NT2/D1 (cell line): ENCODE measurements at regions not wholly inside any gene's neighbourhood (a gene's known extent, or its start where the extent isn't known, plus 50 kb on each side); places are given as distances from the start of the nearest gene placed in this dataset.

Experiments used
- SUZ12 ChIP-seq: IDR thresholded peaks from 2 replicates; pipeline ENCODE4 v1.6.1; 2011; ENCODE audit not compliant: insufficient read length, insufficient read depth; ENCODE audit errors: extremely low read depth
- YY1 ChIP-seq: IDR thresholded peaks from 2 replicates; pipeline ENCODE4 v1.6.1; 2011; ENCODE audit not compliant: insufficient read length, insufficient read depth
- ZNF274 ChIP-seq: IDR thresholded peaks from 2 replicates; pipeline ENCODE4 v1.6.1; 2011; ENCODE audit warnings: mild to moderate bottlenecking, low read depth, low read length

DNA sequence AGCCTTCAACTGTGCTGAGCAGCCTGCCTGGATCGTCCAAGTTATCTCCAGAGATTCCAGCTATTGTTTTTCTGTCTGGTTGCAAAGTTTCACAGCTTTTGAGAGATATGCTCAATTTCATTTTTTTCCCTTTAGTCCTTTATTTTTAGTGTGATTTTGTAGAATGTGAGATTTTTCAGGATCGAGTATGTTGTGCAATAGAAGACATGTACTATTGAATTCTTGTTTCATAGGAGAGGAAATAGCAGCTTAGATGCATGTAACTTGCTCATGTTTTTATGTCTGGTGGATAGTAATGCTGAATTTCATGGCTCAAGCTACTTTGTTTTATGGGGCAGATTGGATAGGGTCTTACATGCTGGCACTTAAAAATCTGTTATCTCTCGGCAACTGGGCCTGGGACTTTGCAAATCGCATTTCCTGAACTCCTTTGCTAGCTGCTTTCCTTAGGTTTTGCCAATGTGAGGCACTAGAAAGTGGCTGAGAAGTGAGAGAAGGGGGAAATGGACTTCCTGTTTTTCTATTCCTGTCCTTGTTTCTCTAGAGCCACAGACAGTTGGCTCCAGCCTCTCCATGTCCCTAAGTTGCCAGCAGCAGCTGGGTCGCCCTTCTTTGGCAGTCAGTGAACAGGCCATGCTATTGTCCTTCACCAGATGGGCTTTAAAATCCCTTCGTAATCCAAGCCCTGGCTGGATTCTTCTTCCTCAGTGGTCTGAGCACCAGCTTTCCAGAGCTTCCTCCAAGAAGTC is 101.4 kb upstream of the PDE4B start:
- TF ChIP-seq YY1 (no peak), ZNF274 (no peak), SUZ12 (no peak)
